NCI-H524 (cell line): ENCODE measurements at regions not wholly inside any gene's neighbourhood (a gene's known extent, or its start where the extent isn't known, plus 50 kb on each side); places are given as distances from the start of the nearest gene placed in this dataset.
"Not testable (repeated sequence)": the region's sequence is repeated elsewhere in the genome, so short reads cannot be mapped to it uniquely, and the experiment has no call there.

Experiments used
- DNase-seq, 2 experiments: peaks; one replicate each; lab custom pipeline; 2025; lab: John Stamatoyannopoulos, UW

- no peak for DNase-seq
These were observed 295.9 kb downstream of the SUCLA2 start for GRCh38 chr13:47705185-47705584.

- no peak for DNase-seq
These were observed 304.4 kb downstream of the SUCLA2 start for GRCh38 chr13:47696674-47697073.

GRCh38 chr13:47687577-47687976, 313.5 kb downstream of the SUCLA2 start:
- peak in 1 of 2 experiments; percentile 8 for DNase-seq

- DNase-seq = not testable (repeated sequence)
These were observed 315.9 kb downstream of the SUCLA2 start for GRCh38 chr13:47685156-47685555.

GRCh38 chr13:47680748-47681147, 320.3 kb downstream of the SUCLA2 start:
- no peak for DNase-seq

- no peak for DNase-seq
These were observed 321.7 kb downstream of the SUCLA2 start for GRCh38 chr13:47679401-47679800.

- DNase-seq = no peak
These were observed 322.7 kb downstream of the SUCLA2 start for GRCh38 chr13:47678201-47678968.

- no peak for DNase-seq
These were observed 325.2 kb downstream of the SUCLA2 start for GRCh38 chr13:47675871-47676270.

- DNase-seq = no peak
These were observed 327.8 kb downstream of the SUCLA2 start for GRCh38 chr13:47673009-47673850.

- DNase-seq = no peak
These were observed 328.6 kb downstream of the SUCLA2 start for GRCh38 chr13:47672245-47673008.

- DNase-seq = no peak
These were observed 329.3 kb downstream of the SUCLA2 start for GRCh38 chr13:47671776-47672175.

- no peak for DNase-seq
These were observed 336.0 kb downstream of the SUCLA2 start for GRCh38 chr13:47665043-47665442.

- no peak for DNase-seq
These were observed 340.0 kb downstream of the SUCLA2 start for GRCh38 chr13:47661076-47661475.

- no peak for DNase-seq
These were observed 344.4 kb downstream of the SUCLA2 start for GRCh38 chr13:47656651-47657050.

GRCh38 chr13:47650209-47650608, 350.9 kb downstream of the SUCLA2 start:
- DNase-seq = no peak

- DNase-seq = no peak
These were observed 354.1 kb downstream of the SUCLA2 start for GRCh38 chr13:47647001-47647400.

GRCh38 chr13:47646298-47646697, 354.8 kb downstream of the SUCLA2 start:
- no peak for DNase-seq

GRCh38 chr13:47639738-47640447, 361.2 kb downstream of the SUCLA2 start:
- no peak for DNase-seq

- no peak for DNase-seq
These were observed 362.4 kb downstream of the SUCLA2 start for GRCh38 chr13:47638627-47639026.

- peak; percentile 64 to 87 for DNase-seq
These were observed 368.8 kb downstream of the SUCLA2 start for GRCh38 chr13:47632311-47632710.

GRCh38 chr13:47628666-47629065, 372.4 kb downstream of the SUCLA2 start:
- no peak for DNase-seq

- no peak for DNase-seq
These were observed 377.2 kb downstream of the SUCLA2 start for GRCh38 chr13:47623862-47624261.
